ENCODE measurements at regions not wholly inside any gene's neighbourhood (a gene's known extent, or its start where the extent isn't known, plus 50 kb on each side); places are given as distances from the start of the nearest gene placed in this dataset.

GRCh38 chr4:60134099-60134498 is 1066.0 kb upstream of the ADGRL3 start:
- TF ChIP-seq FOXP4 (CRISPR knock-in tag; IDR thresholded peaks at IDR 0.05): no peak
- TF ChIP-seq CTCF (IDR thresholded peaks at IDR 0.05): no peak
- no peak for TF ChIP-seq NFE2L1 (CRISPR knock-in tag; IDR thresholded peaks at IDR 0.05)
- TF ChIP-seq PRRX2 (CRISPR knock-in tag; IDR thresholded peaks at IDR 0.05): no peak
- TF ChIP-seq STAT6 (CRISPR knock-in tag; conservative IDR thresholded peaks at IDR 0.05; ENCODE audit: low read depth): no peak
- no peak for TF ChIP-seq ELF4 (CRISPR knock-in tag; IDR thresholded peaks at IDR 0.05; ENCODE audit: low read depth)
- TF ChIP-seq JUN (CRISPR knock-in tag; IDR thresholded peaks at IDR 0.05): no peak
- TF ChIP-seq MYBL2 (CRISPR knock-in tag; IDR thresholded peaks at IDR 0.05): no peak
- no peak for TF ChIP-seq TP53 (CRISPR knock-in tag; IDR thresholded peaks at IDR 0.05)
- no peak for TF ChIP-seq CREB1 (CRISPR knock-in tag; IDR thresholded peaks at IDR 0.05)
- no peak for TF ChIP-seq FOXK1 (CRISPR knock-in tag; IDR thresholded peaks at IDR 0.05)

Data from WTC11 (cell line).